ENCODE measurements at regions not wholly inside any gene's neighbourhood (a gene's known extent, or its start where the extent isn't known, plus 50 kb on each side); places are given as distances from the start of the nearest gene placed in this dataset.

DNA sequence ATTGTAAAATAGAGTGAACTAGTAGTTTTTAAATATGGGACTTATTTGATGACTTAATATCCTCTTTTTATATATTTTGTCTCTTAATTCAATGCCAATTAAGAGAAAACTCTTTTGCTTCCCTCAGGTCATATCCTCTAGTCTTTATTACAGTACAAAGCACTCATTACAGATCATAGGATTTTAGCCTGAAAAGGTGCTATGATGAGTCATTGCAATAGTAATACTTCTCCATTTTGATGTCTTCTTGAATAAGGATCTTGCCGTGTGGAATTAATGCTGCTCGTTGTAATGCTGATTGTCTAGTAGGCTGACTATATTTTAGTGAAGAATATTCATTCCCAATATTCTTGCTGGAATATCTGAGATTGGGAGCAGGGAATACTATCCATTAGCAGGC, 612.2 kb upstream of the GOLIM4 start:
- Histone ChIP-seq H2AFZ (ENCODE audit: low read depth, low read length) (no peak overlapping the region), H3K4me3 (ENCODE audit: low read length) (no peak overlapping the region), H3K36me3 (ENCODE audit: insufficient read depth, low read length) (no peaks in the 10 kb centered on the region), H3K4me2 (ENCODE audit: low read length) (no peak overlapping the region), H3K27ac (ENCODE audit: low read length) (no peak overlapping the region), H3K9ac (ENCODE audit: low read length) (no peak overlapping the region), H4K20me1 (ENCODE audit: insufficient read depth) (no peaks in the 10 kb centered on the region), H3K27me3 (ENCODE audit: insufficient read depth, low read depth, low read length) (no peaks in the 10 kb centered on the region), H3K9me2 (ENCODE audit: insufficient read depth, low read length) (no peaks in the 10 kb centered on the region), H3K9me3 (ENCODE audit: low read length) (no peaks in the 10 kb centered on the region), H3K79me2 (replicated peaks; ENCODE audit: insufficient read depth, low read length) (no peaks in the 10 kb centered on the region), H3F3A (ENCODE audit: insufficient read depth, low read length, poor library complexity, severe bottlenecking) (no peaks in the 10 kb centered on the region)
- TF ChIP-seq RAD21 (conservative IDR thresholded peaks at IDR 0.05) (no peak), MXI1 (conservative IDR thresholded peaks at IDR 0.05; ENCODE audit: poor library complexity, severe bottlenecking) (no peak), EP300 (conservative IDR thresholded peaks at IDR 0.05; ENCODE audit: poor library complexity, severe bottlenecking) (no peak), EZH2 (IDR thresholded peaks at IDR 0.05; ENCODE audit: borderline replicate concordance, insufficient read depth, low read length, poor library complexity, severe bottlenecking) (no peak), TAF1 (IDR thresholded peaks at IDR 0.05; ENCODE audit: low read depth) (no peak), SMC3 (conservative IDR thresholded peaks at IDR 0.05; ENCODE audit: poor library complexity) (no peak)

DNA sequence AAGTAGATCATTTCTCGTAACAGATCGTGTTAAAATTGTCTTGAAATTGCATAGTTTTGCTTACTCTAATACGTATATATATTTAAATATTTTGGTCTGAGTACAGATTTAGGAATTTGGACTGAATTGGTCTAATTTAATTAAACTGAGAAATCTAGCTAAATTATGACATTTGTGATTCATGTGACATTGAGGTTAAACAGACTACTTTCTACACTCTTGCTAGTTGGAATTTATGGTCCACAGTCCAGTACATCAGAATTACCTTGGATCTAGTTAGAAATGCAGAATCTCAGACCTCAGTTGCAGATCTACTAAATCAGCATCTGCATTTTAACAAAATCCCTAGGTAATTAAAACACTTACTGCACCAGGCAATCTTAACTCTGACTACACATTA, 609.7 kb upstream of the GOLIM4 start:
- TF ChIP-seq, protein P1, sequence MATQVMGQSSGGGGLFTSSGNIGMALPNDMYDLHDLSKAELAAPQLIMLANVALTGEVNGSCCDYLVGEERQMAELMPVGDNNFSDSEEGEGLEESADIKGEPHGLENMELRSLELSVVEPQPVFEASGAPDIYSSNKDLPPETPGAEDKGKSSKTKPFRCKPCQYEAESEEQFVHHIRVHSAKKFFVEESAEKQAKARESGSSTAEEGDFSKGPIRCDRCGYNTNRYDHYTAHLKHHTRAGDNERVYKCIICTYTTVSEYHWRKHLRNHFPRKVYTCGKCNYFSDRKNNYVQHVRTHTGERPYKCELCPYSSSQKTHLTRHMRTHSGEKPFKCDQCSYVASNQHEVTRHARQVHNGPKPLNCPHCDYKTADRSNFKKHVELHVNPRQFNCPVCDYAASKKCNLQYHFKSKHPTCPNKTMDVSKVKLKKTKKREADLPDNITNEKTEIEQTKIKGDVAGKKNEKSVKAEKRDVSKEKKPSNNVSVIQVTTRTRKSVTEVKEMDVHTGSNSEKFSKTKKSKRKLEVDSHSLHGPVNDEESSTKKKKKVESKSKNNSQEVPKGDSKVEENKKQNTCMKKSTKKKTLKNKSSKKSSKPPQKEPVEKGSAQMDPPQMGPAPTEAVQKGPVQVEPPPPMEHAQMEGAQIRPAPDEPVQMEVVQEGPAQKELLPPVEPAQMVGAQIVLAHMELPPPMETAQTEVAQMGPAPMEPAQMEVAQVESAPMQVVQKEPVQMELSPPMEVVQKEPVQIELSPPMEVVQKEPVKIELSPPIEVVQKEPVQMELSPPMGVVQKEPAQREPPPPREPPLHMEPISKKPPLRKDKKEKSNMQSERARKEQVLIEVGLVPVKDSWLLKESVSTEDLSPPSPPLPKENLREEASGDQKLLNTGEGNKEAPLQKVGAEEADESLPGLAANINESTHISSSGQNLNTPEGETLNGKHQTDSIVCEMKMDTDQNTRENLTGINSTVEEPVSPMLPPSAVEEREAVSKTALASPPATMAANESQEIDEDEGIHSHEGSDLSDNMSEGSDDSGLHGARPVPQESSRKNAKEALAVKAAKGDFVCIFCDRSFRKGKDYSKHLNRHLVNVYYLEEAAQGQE (IDR thresholded peaks at IDR 0.05; ENCODE audit: borderline replicate concordance): no peak
- no peak for TF ChIP-seq POLR2AphosphoS5 (IDR thresholded peaks at IDR 0.05)
- TF ChIP-seq MXI1 (conservative IDR thresholded peaks at IDR 0.05; ENCODE audit: poor library complexity, severe bottlenecking): no peak
- TF ChIP-seq RAD21 (conservative IDR thresholded peaks at IDR 0.05): no peak
- TF ChIP-seq SMC3 (conservative IDR thresholded peaks at IDR 0.05; ENCODE audit: poor library complexity): no peak
- no peak for TF ChIP-seq EP300 (conservative IDR thresholded peaks at IDR 0.05; ENCODE audit: poor library complexity, severe bottlenecking)
- TF ChIP-seq, protein P2, sequence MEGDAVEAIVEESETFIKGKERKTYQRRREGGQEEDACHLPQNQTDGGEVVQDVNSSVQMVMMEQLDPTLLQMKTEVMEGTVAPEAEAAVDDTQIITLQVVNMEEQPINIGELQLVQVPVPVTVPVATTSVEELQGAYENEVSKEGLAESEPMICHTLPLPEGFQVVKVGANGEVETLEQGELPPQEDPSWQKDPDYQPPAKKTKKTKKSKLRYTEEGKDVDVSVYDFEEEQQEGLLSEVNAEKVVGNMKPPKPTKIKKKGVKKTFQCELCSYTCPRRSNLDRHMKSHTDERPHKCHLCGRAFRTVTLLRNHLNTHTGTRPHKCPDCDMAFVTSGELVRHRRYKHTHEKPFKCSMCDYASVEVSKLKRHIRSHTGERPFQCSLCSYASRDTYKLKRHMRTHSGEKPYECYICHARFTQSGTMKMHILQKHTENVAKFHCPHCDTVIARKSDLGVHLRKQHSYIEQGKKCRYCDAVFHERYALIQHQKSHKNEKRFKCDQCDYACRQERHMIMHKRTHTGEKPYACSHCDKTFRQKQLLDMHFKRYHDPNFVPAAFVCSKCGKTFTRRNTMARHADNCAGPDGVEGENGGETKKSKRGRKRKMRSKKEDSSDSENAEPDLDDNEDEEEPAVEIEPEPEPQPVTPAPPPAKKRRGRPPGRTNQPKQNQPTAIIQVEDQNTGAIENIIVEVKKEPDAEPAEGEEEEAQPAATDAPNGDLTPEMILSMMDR (IDR thresholded peaks at IDR 0.05; ENCODE audit: poor library complexity, severe bottlenecking): no peak
- no peak for TF ChIP-seq EZH2 (IDR thresholded peaks at IDR 0.05; ENCODE audit: borderline replicate concordance, insufficient read depth, low read length, poor library complexity, severe bottlenecking)
- TF ChIP-seq TAF1 (IDR thresholded peaks at IDR 0.05; ENCODE audit: low read depth): no peak
- no peak overlapping the region for H3K4me2 ChIP-seq (ENCODE audit: low read length)
- no peaks in the 10 kb centered on the region for H3K27me3 ChIP-seq (ENCODE audit: insufficient read depth, low read depth, low read length)
- H4K20me1 ChIP-seq (ENCODE audit: insufficient read depth): no peaks in the 10 kb centered on the region
- H3K36me3 ChIP-seq (ENCODE audit: insufficient read depth, low read length): no peaks in the 10 kb centered on the region
- H3K9ac ChIP-seq (ENCODE audit: low read length): no peak overlapping the region
- no peaks in the 10 kb centered on the region for H3K9me3 ChIP-seq (ENCODE audit: low read length)
- H3K27ac ChIP-seq (ENCODE audit: low read length): no peak overlapping the region
- no peak overlapping the region for H2AFZ ChIP-seq (ENCODE audit: low read depth, low read length)
- H3F3A ChIP-seq (ENCODE audit: insufficient read depth, low read length, poor library complexity, severe bottlenecking): no peaks in the 10 kb centered on the region
- H3K9me2 ChIP-seq (ENCODE audit: insufficient read depth, low read length): no peaks in the 10 kb centered on the region
- no peaks in the 10 kb centered on the region for H3K79me2 ChIP-seq (replicated peaks; ENCODE audit: insufficient read depth, low read length)
- no peak overlapping the region for H3K4me3 ChIP-seq (ENCODE audit: low read length)
